HL-60 (cell line): ENCODE measurements at regions not wholly inside any gene's neighbourhood (a gene's known extent, or its start where the extent isn't known, plus 50 kb on each side); places are given as distances from the start of the nearest gene placed in this dataset.

Source experiments
- CTCF ChIP-seq: IDR thresholded peaks from one replicate; pipeline ENCODE4 v1.5.1; 2011; ENCODE audit warnings: low read length, control low read depth, inconsistent platforms; ENCODE audit not compliant: insufficient read depth
- GABPA ChIP-seq: IDR thresholded peaks from 2 replicates; pipeline ENCODE4 v1.6.1; 2012; ENCODE audit warnings: low read depth
- REST ChIP-seq: IDR thresholded peaks from 2 replicates; pipeline ENCODE4 v1.6.1; 2012; ENCODE audit warnings: low read depth; ENCODE audit not compliant: insufficient replicate concordance
- SPI1 ChIP-seq: IDR thresholded peaks from 2 replicates; pipeline ENCODE4 v1.6.1; 2012; ENCODE audit warnings: low read depth, mild to moderate bottlenecking, borderline replicate concordance

- TF ChIP-seq CTCF (no peak), REST (no peak), GABPA (no peak), SPI1 (no peak)
Measured at GRCh38 chr2:37836270-37836669, 88.8 kb upstream of the RMDN2 start.
